A549 (cell line): ENCODE measurements at regions not wholly inside any gene's neighbourhood (a gene's known extent, or its start where the extent isn't known, plus 50 kb on each side); places are given as distances from the start of the nearest gene placed in this dataset.

Experiments
- ATAC-seq, 2 experiments: fragments of 200-7000 bp in 1 of 2; fragments of >200 bp in 1 of 2; cut with Nextera tagmentation in 1 of 2; cut with Tn5 transposase in 1 of 2; 3 replicates each; pipeline versions ENCODE4 v1.8.0 to v1.9.1; 2018 to 2020; ENCODE audit warnings: mild to moderate bottlenecking in 1 of 2, moderate library complexity in 1 of 2
- CTCF ChIA-PET: fragments of 300-600 bp; sonication (Branson Sonifier 250); formaldehyde crosslinking; extraction: SDS; loops from one replicate; lab custom pipeline; 2021; ENCODE audit warnings: antibody characterized with exemption, inconsistent platforms; lab: Yijun Ruan, JAX
- POLR2A ChIA-PET: fragments of 350-600 bp; formaldehyde crosslinking; extraction: SDS; loops from one replicate; lab custom pipeline; 2021; ENCODE audit warnings: antibody characterized with exemption, inconsistent platforms; lab: Yijun Ruan, JAX
- DNase-seq, 2 experiments: peaks; one replicate each; pipeline versions ENCODE4 v3.0.0 to v3.0.0-alpha.2; 2011 to 2016; ENCODE audit warnings: low read depth in 1 of 2, low spot score in 1 of 2
- FAIRE-seq: peaks from 2 replicates; lab custom pipeline; 2011; peaks lifted over from hg19 to GRCh38; lab: Jason Lieb, UNC
- H3K27ac ChIP-seq, 2 experiments: fragments of >200 bp; sonication (Bioruptor Twin); formaldehyde crosslinking; 3 replicates each; pipeline ENCODE4 v1.5.1; 2016 to 2017
- H3K4me1 ChIP-seq: fragments of >200 bp; sonication (Bioruptor Twin); formaldehyde crosslinking; 3 replicates; pipeline ENCODE4 v1.6.1; 2016
- H3K4me2 ChIP-seq: fragments of >200 bp; sonication (Bioruptor Twin); formaldehyde crosslinking; 3 replicates; pipeline ENCODE4 v1.6.1; 2016
- H3K4me3 ChIP-seq: fragments of >200 bp; sonication (Bioruptor Twin); formaldehyde crosslinking; 3 replicates; pipeline ENCODE4 v1.5.1; 2016
- H3K9me3 ChIP-seq: fragments of >200 bp; sonication (Bioruptor Twin); formaldehyde crosslinking; 3 replicates; pipeline ENCODE4 v1.6.1; 2016
- CHD2 ChIP-seq: fragments of 150-350 bp; IDR thresholded peaks from 2 replicates; pipeline ENCODE4 v1.6.1; 2014; ENCODE audit warnings: low read length; ENCODE audit not compliant: partially characterized antibody
- CHD4 ChIP-seq: fragments of 200-600 bp; sonication (generic); IDR thresholded peaks from 2 replicates; pipeline ENCODE4 v1.6.1; 2016; ENCODE audit warnings: antibody characterized with exemption, mild to moderate bottlenecking, borderline replicate concordance
- EHF ChIP-seq: fragments of 250-450 bp; sonication (Bioruptor Pico); IDR thresholded peaks from 2 replicates; pipeline ENCODE4 v1.5.0; 2020; ENCODE audit warnings: mild to moderate bottlenecking
- HMGXB4 ChIP-seq: fragments of 250-450 bp; sonication (Bioruptor Pico); IDR thresholded peaks from 2 replicates; pipeline ENCODE4 v1.5.0; 2021; ENCODE audit warnings: mild to moderate bottlenecking, moderate library complexity, borderline replicate concordance
- HOXA7 ChIP-seq: fragments of 250-450 bp; sonication (Bioruptor Pico); IDR thresholded peaks from 2 replicates; pipeline ENCODE4 v1.5.0; 2020; ENCODE audit warnings: mild to moderate bottlenecking, moderate library complexity
- HOXB5 ChIP-seq: fragments of 250-450 bp; sonication (Bioruptor Pico); IDR thresholded peaks from 2 replicates; pipeline ENCODE4 v1.5.0; 2020; ENCODE audit warnings: mild to moderate bottlenecking, moderate library complexity
- KDM1A ChIP-seq: fragments of 200-600 bp; sonication (generic); IDR thresholded peaks from 2 replicates; pipeline ENCODE4 v1.6.1; 2016; ENCODE audit warnings: low read depth, mild to moderate bottlenecking
- KDM5A ChIP-seq: fragments of 200-600 bp; sonication (generic); IDR thresholded peaks from 2 replicates; pipeline ENCODE4 v1.6.1; 2016; ENCODE audit warnings: antibody characterized with exemption, mild to moderate bottlenecking
- USF2 ChIP-seq: fragments of 450-650 bp; IDR thresholded peaks from 2 replicates; pipeline ENCODE4 v1.6.1; 2014; ENCODE audit warnings: antibody characterized with exemption
- ZNF302 ChIP-seq: fragments of 250-450 bp; sonication (Bioruptor Pico); IDR thresholded peaks from 2 replicates; pipeline ENCODE4 v1.9.0; 2021; ENCODE audit warnings: inconsistent platforms, mild to moderate bottlenecking, moderate library complexity
- WGBS: methylation state at CpG from one replicate; pipeline ENCODE4 v1.1.6; 2017; ENCODE audit errors: missing lambda C conversion rate; 5-methylcytosine and 5-hydroxymethylcytosine counted together
- TF ChIP-seq, protein P1 (sequence below): fragments of >200 bp; sonication (Bioruptor Twin); formaldehyde crosslinking; IDR thresholded peaks from 3 replicates; pipeline ENCODE4 v1.6.1; 2016
- TF ChIP-seq, protein P2 (sequence below): fragments of >200 bp; sonication (Bioruptor Twin); formaldehyde crosslinking; IDR thresholded peaks from 3 replicates; pipeline ENCODE4 v1.5.1; 2016
- TF ChIP-seq, protein P3 (sequence below): IDR thresholded peaks from 2 replicates; pipeline ENCODE4 v1.6.1; 2012
- TF ChIP-seq, protein P4 (sequence below): IDR thresholded peaks from 2 replicates; pipeline ENCODE4 v1.6.1; 2012; ENCODE audit warnings: low read depth, borderline replicate concordance

GRCh38 chr3:63150880-63151279, 127.2 kb upstream of the SYNPR start:
- no peak overlapping the region for H3K27ac ChIP-seq
- FAIRE-seq (no peak), DNase-seq (no peak), ATAC-seq (no peak)
- H3K9me3 ChIP-seq = no peaks in the 10 kb centered on the region
- no peak overlapping the region for H3K4me3 ChIP-seq
- no peak overlapping the region for H3K4me2 ChIP-seq
- POLR2A ChIA-PET = no interaction called here
- CTCF ChIA-PET = no interaction called here
- WGBS = 7% methylated on average over 3 of the region's 3 CpGs
- no peaks in the 10 kb centered on the region for H3K4me1 ChIP-seq
- TF ChIP-seq, protein P1, sequence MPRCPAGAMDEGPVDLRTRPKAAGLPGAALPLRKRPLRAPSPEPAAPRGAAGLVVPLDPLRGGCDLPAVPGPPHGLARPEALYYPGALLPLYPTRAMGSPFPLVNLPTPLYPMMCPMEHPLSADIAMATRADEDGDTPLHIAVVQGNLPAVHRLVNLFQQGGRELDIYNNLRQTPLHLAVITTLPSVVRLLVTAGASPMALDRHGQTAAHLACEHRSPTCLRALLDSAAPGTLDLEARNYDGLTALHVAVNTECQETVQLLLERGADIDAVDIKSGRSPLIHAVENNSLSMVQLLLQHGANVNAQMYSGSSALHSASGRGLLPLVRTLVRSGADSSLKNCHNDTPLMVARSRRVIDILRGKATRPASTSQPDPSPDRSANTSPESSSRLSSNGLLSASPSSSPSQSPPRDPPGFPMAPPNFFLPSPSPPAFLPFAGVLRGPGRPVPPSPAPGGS = no peak
- TF ChIP-seq EHF (no peak), USF2 (no peak)
- TF ChIP-seq, protein P2, sequence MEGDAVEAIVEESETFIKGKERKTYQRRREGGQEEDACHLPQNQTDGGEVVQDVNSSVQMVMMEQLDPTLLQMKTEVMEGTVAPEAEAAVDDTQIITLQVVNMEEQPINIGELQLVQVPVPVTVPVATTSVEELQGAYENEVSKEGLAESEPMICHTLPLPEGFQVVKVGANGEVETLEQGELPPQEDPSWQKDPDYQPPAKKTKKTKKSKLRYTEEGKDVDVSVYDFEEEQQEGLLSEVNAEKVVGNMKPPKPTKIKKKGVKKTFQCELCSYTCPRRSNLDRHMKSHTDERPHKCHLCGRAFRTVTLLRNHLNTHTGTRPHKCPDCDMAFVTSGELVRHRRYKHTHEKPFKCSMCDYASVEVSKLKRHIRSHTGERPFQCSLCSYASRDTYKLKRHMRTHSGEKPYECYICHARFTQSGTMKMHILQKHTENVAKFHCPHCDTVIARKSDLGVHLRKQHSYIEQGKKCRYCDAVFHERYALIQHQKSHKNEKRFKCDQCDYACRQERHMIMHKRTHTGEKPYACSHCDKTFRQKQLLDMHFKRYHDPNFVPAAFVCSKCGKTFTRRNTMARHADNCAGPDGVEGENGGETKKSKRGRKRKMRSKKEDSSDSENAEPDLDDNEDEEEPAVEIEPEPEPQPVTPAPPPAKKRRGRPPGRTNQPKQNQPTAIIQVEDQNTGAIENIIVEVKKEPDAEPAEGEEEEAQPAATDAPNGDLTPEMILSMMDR = no peak

DNA sequence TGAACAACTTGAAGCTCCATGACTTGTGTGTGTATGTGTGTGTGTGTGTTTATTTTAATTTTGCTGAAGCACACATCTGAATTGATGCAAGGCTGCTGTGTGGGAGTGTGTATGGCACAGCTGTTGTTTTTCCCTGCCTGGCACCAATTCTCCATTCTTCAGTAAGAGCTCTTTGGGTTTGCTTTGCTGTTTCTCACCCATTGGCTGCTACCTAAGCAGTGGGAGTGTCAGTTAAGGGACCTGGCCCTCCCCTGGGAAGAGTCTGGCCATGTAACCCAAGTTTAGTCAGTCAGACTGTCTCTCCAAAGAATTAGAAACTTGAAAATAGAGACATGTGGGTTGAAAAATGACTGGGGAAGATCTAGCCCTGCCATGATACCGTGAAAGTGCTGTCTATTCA, 126.2 kb upstream of the SYNPR start:
- Histone ChIP-seq H3K4me2 (no peak overlapping the region), H3K4me1 (no peaks in the 10 kb centered on the region), H3K4me3 (no peak overlapping the region), H3K9me3 (no peaks in the 10 kb centered on the region), H3K27ac (no peak overlapping the region)
- no peak for DNase-seq
- ChIA-PET POLR2A (no interaction called here), CTCF (no interaction called here)
- WGBS = 0% methylated on average over 1 of the region's 1 CpG
- no peak for TF ChIP-seq KDM5A
- TF ChIP-seq HMGXB4 (CRISPR knock-in tag) = no peak
- TF ChIP-seq, protein P3, sequence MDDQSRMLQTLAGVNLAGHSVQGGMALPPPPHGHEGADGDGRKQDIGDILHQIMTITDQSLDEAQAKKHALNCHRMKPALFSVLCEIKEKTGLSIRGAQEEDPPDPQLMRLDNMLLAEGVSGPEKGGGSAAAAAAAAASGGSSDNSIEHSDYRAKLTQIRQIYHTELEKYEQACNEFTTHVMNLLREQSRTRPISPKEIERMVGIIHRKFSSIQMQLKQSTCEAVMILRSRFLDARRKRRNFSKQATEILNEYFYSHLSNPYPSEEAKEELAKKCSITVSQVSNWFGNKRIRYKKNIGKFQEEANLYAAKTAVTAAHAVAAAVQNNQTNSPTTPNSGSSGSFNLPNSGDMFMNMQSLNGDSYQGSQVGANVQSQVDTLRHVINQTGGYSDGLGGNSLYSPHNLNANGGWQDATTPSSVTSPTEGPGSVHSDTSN = no peak
- no peak for TF ChIP-seq KDM1A
- TF ChIP-seq CHD4 = no peak
- TF ChIP-seq HOXB5 (CRISPR knock-in tag) = no peak
- no peak for TF ChIP-seq CHD2
- ATAC-seq = no peak
- FAIRE-seq = no peak

DNA sequence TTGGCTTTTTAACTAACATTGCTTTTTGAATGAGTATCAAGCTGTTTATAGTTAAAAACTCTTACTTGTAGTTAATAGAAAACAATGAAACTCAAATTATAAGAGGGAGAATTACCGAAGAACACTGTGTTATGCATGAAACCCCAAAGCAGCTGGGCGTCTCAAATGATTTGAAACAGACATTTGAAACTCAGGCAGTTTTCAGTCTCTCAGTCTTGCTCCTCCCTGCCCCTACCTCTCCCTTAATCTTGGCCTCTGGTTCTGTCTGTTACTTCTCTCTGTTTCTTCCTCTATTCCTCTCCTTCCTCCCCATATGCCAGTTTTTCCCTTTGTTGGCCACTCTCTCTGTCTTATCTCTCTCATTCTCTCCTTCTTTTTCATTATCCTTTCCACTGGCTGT, 118.3 kb upstream of the SYNPR start:
- FAIRE-seq = no peak
- CTCF ChIA-PET = no interaction called here
- H3K4me2 ChIP-seq = no peak overlapping the region
- POLR2A ChIA-PET = no interaction called here
- DNase-seq = no peak
- H3K27ac ChIP-seq = no peak overlapping the region
- no peak for ATAC-seq
- H3K4me1 ChIP-seq = no peaks in the 10 kb centered on the region
- H3K9me3 ChIP-seq = no peaks in the 10 kb centered on the region
- 0% methylated on average over 2 of the region's 2 CpGs for WGBS
- no peak overlapping the region for H3K4me3 ChIP-seq
- no peak for TF ChIP-seq HOXA7
- TF ChIP-seq ZNF302 = no peak
- TF ChIP-seq, protein P4, sequence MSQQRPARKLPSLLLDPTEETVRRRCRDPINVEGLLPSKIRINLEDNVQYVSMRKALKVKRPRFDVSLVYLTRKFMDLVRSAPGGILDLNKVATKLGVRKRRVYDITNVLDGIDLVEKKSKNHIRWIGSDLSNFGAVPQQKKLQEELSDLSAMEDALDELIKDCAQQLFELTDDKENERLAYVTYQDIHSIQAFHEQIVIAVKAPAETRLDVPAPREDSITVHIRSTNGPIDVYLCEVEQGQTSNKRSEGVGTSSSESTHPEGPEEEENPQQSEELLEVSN = no peak
